Prostate gland (tissue), 2 donors: ENCODE measurements at regions not wholly inside any gene's neighbourhood (a gene's known extent, or its start where the extent isn't known, plus 50 kb on each side); places are given as distances from the start of the nearest gene placed in this dataset.

Experiments used
- CTCF ChIP-seq, 4 experiments: fragments of 200-600 bp in 2 of 4; fragments of 450-650 bp in 2 of 4; sonication (generic) in 2 of 4; IDR thresholded peaks; 1 replicate in 3 of 4; 2 replicates in 1 of 4; pipeline ENCODE4 v1.5.1; 2016 to 2019; ENCODE audit warnings: antibody characterized with exemption in 4 of 4, mild to moderate bottlenecking in 2 of 4, moderate library complexity in 2 of 4
- POLR2A ChIP-seq: fragments of 450-650 bp; IDR thresholded peaks from one replicate; pipeline ENCODE4 v1.6.1; 2016; ENCODE audit warnings: antibody characterized with exemption, mild to moderate bottlenecking

- no peak for TF ChIP-seq CTCF (IDR thresholded peaks at IDR 0.05)
- no peak for TF ChIP-seq POLR2A
Observed at GRCh38 chr2:41381701-41382100, 666.1 kb upstream of the PKDCC start.
